Sigmoid colon (tissue), 6 donors: ENCODE measurements at regions not wholly inside any gene's neighbourhood (a gene's known extent, or its start where the extent isn't known, plus 50 kb on each side); places are given as distances from the start of the nearest gene placed in this dataset.

ENCODE experiments used
- DNase-seq: peaks from one replicate; pipeline ENCODE4 v3.0.0-alpha.2; 2019
- H3K27ac ChIP-seq, 4 donors: fragments of 200-600 bp; sonication (generic); one replicate each; pipeline ENCODE4 v1.5.1; 2016 to 2019; ENCODE audit warnings: mild to moderate bottlenecking in 1 of 4
- H3K27me3 ChIP-seq, 3 donors: fragments of 200-600 bp; sonication (generic); one replicate each; pipeline ENCODE4 v1.5.1; 2019; ENCODE audit warnings: mild to moderate bottlenecking in 1 of 3
- H3K36me3 ChIP-seq, 4 donors: fragments of 200-600 bp; sonication (generic); one replicate each; pipeline ENCODE4 v1.5.1; 2016 to 2019
- H3K4me1 ChIP-seq, 4 donors: fragments of 200-600 bp; sonication (generic); one replicate each; pipeline ENCODE4 v1.5.1; 2017 to 2019
- H3K4me3 ChIP-seq, 4 donors: fragments of 200-600 bp; sonication (generic); one replicate each; pipeline ENCODE4 v1.5.1; 2017 to 2019; ENCODE audit warnings: mild to moderate bottlenecking in 2 of 4, moderate library complexity in 1 of 4
- H3K9me3 ChIP-seq, 4 donors: fragments of 200-600 bp in 3 of 4; sonication (generic) in 3 of 4; one replicate each; pipeline versions ENCODE4 v1.5.1 to v1.6.1; 2013 to 2019
- CTCF ChIP-seq, 4 experiments: fragments of 450-650 bp in 3 of 4; fragments of 200-600 bp in 1 of 4; IDR thresholded peaks; one replicate each; pipeline ENCODE4 v1.5.1; 2016 to 2019; ENCODE audit warnings: antibody characterized with exemption in 4 of 4, mild to moderate bottlenecking in 3 of 4, moderate library complexity in 2 of 4
- EP300 ChIP-seq, 4 donors: sonication (generic); formaldehyde crosslinking; IDR thresholded peaks; one replicate each; pipeline ENCODE4 v1.6.1; 2017; ENCODE audit warnings: antibody characterized with exemption in 4 of 4
- POLR2A ChIP-seq, 2 donors: fragments of 450-650 bp; IDR thresholded peaks; one replicate each; pipeline ENCODE4 v1.6.1; 2016; ENCODE audit warnings: antibody characterized with exemption in 2 of 2, mild to moderate bottlenecking in 2 of 2, moderate library complexity in 2 of 2
- POLR2AphosphoS5 ChIP-seq, 4 donors: sonication (generic); formaldehyde crosslinking; IDR thresholded peaks; one replicate each; pipeline ENCODE4 v1.6.1; 2017; ENCODE audit warnings: antibody characterized with exemption in 4 of 4
- WGBS, 2 donors: extraction: QIAGEN DNeasy Blood & Tissue Kit; methylation state at CpG; one replicate each; pipeline ENCODE4 v1.1.7; 2013; 5-methylcytosine and 5-hydroxymethylcytosine counted together
- intact Hi-C: fragments of 100-400 bp; cut with DNase I; formaldehyde crosslinking; loops from one replicate; pipeline ENCODE4 v1.15.1; 2023
- donor health status: healthy with polysubstance abuse.
- donor health status: healthy.

GRCh38 chr6:113671421-113671820 is 185.7 kb upstream of the MARCKS start:
- no peak overlapping the region for H3K4me3 ChIP-seq
- no peaks in the 10 kb centered on the region for H3K9me3 ChIP-seq
- 32 to 44% methylated on average over 1 of the region's 1 CpG for WGBS, 2 donors
- no peaks in the 10 kb centered on the region for H3K36me3 ChIP-seq
- intact Hi-C loops: no loop called here
- peaks cover 0 to 26% (median 13%) of the 10 kb centered on the region in 4 donors for H3K4me1 ChIP-seq
- no peak for TF ChIP-seq POLR2AphosphoS5 (IDR thresholded peaks at IDR 0.05)
- H3K27ac ChIP-seq: no peak overlapping the region
- H3K27me3 ChIP-seq: no peaks in the 10 kb centered on the region
- no peak for DNase-seq

- intact Hi-C loops: no loop called here
- H3K36me3 ChIP-seq: no peaks in the 10 kb centered on the region
- H3K27me3 ChIP-seq: no peaks in the 10 kb centered on the region
- H3K4me1 ChIP-seq: peaks cover 0 to 26% (median 13%) of the 10 kb centered on the region in 4 donors
- WGBS, 2 donors: 46 to 67% methylated on average over 8 of the region's 8 CpGs
- no peaks in the 10 kb centered on the region for H3K9me3 ChIP-seq
- H3K4me3 ChIP-seq: peak overlapping the region in 3 of 4 donors; percentile 7 to 9 (median 8)
- TF ChIP-seq POLR2AphosphoS5 (IDR thresholded peaks at IDR 0.05) (no peak), EP300 (IDR thresholded peaks at IDR 0.05) (no peak), POLR2A (IDR thresholded peaks at IDR 0.05) (no peak), CTCF (IDR thresholded peaks at IDR 0.05) (no peak)
- H3K27ac ChIP-seq: peak overlapping the region in 3 of 4 donors; percentile 37 to 48 (median 45)
- DNase-seq: peak; percentile 70
These were observed 184.5 kb upstream of the MARCKS start for GRCh38 chr6:113672491-113673149.

GRCh38 chr6:113674075-113674474 is 183.1 kb upstream of the MARCKS start:
- Histone ChIP-seq H3K27ac (no peak overlapping the region), H3K36me3 (no peaks in the 10 kb centered on the region), H3K4me3 (no peak overlapping the region), H3K27me3 (no peaks in the 10 kb centered on the region), H3K9me3 (no peaks in the 10 kb centered on the region), H3K4me1 (peaks cover 0 to 22% (median 13%) of the 10 kb centered on the region in 4 donors)
- intact Hi-C loops: no loop called here
- DNase-seq: no peak
- WGBS, 2 donors: 72 to 86% methylated on average over 4 of the region's 4 CpGs
- TF ChIP-seq POLR2AphosphoS5 (IDR thresholded peaks at IDR 0.05) (no peak), CTCF (IDR thresholded peaks at IDR 0.05) (no peak), POLR2A (IDR thresholded peaks at IDR 0.05) (no peak), EP300 (IDR thresholded peaks at IDR 0.05) (no peak)

- WGBS, 2 donors: 25 to 64% methylated on average over 4 of the region's 4 CpGs
- Histone ChIP-seq H3K4me1 (peaks cover 0 to 14% (median 8%) of the 10 kb centered on the region in 4 donors), H3K36me3 (no peaks in the 10 kb centered on the region), H3K27me3 (no peaks in the 10 kb centered on the region), H3K9me3 (no peaks in the 10 kb centered on the region), H3K27ac (no peak overlapping the region), H3K4me3 (no peak overlapping the region)
- TF ChIP-seq POLR2AphosphoS5 (IDR thresholded peaks at IDR 0.05) (no peak), CTCF (IDR thresholded peaks at IDR 0.05) (no peak)
- intact Hi-C loops: no loop called here
- no peak for DNase-seq
These were observed 181.1 kb upstream of the MARCKS start for GRCh38 chr6:113676057-113676456.

- H3K36me3 ChIP-seq: no peaks in the 10 kb centered on the region
- TF ChIP-seq POLR2AphosphoS5 (IDR thresholded peaks at IDR 0.05) (no peak), POLR2A (IDR thresholded peaks at IDR 0.05) (no peak), CTCF (IDR thresholded peaks at IDR 0.05) (no peak), EP300 (IDR thresholded peaks at IDR 0.05) (no peak)
These were observed 180.2 kb upstream of the MARCKS start for GRCh38 chr6:113676968-113677367.

More at GRCh38 chr6:113676968-113677367, 180.2 kb upstream of the MARCKS start:
- Histone ChIP-seq H3K4me1 (peaks cover 0 to 14% (median 8%) of the 10 kb centered on the region in 4 donors), H3K27ac (no peak overlapping the region), H3K9me3 (no peaks in the 10 kb centered on the region), H3K4me3 (no peak overlapping the region), H3K27me3 (no peaks in the 10 kb centered on the region)
- 92 to 93% methylated on average over 1 of the region's 1 CpG for WGBS, 2 donors
- no peak for DNase-seq
- intact Hi-C loops: no loop called here
